NCI-H146 (cell line): ENCODE measurements at regions not wholly inside any gene's neighbourhood (a gene's known extent, or its start where the extent isn't known, plus 50 kb on each side); places are given as distances from the start of the nearest gene placed in this dataset.

Experiments
- DNase-seq: peaks from one replicate; lab custom pipeline; 2025; lab: John Stamatoyannopoulos, UW

DNA sequence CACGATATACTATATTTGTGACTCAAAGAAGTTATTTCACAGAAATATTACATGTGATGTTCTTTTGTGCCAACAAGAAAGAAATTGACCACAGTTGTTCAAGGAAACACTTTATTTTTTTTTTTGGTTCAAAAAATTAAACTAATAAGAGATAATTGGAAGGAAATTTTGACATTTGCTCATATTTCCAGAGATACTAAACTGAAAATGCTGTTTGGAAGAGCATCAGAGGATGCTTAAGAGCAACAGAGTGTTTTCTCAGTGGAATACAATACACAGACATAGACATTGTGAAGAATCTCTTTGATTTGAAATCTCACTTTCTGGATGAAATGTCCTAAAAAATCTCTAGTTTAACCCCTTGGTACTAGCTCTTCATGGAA lies 760.4 kb upstream of the CXADR start:
- DNase-seq, result no peak

DNA sequence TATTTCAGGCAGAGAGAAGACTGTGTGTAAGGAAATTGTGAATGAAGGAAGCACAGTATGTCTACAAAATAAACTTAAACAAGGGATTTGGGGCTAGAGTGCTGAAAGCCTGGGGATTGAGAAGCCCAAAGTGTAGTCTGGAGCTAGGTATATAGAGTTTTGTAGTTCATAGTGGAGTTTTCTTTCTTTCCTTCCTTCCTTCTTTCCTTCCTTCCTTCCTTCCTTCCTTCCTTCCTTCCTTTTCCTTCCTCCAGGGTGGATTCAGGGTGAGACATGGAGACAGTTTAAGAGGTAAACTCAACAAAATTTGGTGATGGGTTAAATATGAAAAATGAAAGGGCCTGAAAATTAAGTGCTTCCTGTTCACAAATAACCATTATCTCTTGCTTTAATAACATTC lies 757.8 kb upstream of the CXADR start:
- DNase-seq, result no peak

DNA sequence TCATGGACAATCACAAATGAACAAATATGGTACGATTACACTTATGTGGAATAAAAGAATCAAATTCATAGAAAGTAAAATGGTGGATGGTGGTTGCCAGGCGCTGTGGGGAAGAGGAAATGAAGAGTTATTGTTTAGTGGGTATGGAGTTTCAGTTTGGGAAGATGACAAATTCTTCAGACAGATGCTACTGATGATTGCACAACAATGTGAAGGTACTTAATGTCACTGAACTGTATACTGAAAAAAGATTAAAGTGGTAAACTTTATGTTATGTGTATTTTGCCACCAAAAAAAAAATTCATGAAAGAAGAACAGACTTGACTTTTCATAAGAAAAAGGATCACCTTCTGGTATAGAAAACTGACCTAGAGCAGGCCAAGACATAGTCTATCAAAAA lies 745.6 kb upstream of the CXADR start:
- no peak for DNase-seq

DNA sequence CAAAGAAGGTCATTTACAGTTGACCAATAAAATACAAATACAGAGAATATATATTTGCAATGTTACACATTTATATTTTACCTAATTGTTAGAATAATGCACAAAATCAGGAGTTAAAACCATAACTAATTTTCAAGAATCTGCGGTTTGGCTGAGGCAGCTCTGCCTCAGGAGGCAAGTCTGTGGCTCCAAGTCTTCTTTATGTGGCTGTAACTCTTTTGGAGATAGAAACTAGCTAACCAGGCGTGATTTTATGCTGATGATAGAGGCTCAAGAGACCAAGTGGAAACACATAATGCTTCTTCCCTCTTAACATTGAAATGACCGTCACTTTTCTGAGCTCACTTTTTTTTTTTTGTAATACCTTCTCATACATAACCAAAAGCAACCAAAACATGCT lies 744.7 kb upstream of the CXADR start:
- no peak for DNase-seq

DNA sequence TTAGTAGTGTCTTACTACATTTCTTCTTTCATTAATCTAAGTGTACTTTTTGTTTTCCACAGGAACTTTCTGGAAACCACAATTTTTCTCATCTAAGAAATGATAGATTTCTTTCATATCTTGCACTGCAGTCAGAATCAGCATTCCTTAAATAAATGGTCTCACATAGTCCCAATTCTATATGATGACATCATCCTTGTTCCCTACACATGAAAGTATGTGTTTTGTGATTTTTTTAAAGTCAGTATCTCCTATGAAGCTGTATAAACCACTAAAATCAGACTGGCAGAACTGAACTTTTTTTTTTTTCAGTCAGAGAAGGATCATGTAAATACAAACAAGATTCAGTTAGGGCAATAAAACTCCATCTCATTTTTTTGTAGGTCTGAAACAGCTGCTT lies 742.6 kb upstream of the CXADR start:
- no peak for DNase-seq

DNA sequence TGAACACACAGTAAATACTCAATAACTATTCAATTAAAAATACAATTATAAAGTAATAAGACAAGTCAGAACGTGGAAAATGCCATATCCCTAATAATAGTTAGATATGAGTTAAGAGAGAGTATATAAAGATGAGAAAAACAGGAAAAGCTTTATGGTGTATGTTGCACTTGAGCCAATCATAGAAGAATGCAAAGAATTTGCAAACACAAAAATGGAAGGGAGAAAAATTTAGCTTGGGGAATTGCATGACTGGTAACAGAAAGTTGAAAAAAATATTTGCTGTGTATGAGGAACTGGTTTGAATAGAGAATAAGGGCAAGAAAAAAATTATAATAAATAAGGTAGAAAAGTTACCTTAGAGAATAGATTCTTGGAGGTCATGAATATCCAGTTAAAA lies 739.6 kb upstream of the CXADR start:
- no peak for DNase-seq

DNA sequence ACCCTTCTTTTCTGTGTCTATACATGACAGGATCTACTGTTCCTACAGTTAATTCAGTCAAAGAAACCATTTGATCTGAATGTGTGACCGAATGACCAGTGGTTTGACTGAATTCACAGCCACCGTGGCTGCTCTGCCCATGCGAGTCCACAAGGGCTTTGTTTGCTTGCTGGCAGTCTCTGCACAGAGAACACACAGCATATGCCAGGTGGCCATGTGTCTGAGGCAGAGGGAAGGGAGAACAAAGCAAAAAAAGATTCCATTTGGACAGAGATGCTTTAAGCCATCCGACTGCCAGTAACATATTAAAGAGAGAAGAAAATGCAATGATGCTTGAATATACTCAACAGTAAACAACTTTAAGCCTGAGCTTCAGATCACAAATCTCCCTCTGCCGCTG lies 737.8 kb upstream of the CXADR start:
- no peak for DNase-seq

DNA sequence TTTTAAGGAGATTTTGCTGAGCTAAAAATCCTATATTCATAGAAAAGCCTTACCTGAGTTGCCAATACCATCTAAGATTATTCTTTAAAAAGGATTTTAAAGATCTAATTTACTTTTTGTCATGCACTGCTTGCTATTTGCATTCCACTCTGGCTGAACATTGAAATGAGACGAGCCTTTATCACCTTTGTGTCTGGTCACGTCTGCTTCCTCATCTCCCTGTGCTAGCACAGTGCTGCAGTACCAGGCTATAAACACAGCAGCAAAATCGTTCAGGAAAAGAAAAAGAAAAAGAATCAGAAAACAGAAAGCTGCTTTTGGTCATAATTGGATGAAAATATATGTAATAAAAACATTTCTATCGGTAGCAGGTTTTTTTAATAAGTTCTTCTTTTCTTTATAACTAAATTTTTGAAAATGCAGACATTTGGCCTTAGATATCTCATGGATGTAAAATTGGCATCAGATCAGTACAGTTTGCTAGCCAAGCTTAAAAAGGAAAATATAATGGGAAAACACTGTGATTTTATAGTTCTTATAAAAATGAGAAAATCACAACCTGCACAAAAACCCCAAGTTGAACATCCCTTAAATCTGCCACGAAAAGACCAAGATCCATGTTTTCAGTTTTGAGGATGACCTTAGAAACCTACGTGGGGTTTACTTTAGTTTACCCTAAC lies 735.7 kb upstream of the CXADR start:
- DNase-seq, result no peak

DNA sequence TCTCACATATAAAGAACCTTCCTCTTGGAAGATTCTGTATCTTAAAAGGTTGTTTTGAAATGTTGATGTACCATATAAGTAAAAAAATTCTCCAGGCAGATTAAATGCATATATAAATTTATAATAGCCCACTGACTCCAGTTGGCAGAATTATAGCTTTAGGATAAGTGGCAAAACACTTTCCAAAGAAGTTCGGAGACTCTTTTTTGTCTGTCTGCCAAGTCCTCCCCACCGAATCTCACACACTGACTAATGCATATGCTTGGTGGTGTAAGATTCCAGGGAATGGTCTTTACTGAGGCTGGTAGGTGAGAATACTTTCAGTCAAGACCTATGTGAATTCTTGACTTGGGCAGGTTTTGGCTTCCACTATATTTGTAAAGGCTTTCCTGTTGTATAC lies 724.3 kb upstream of the CXADR start:
- no peak for DNase-seq

DNA sequence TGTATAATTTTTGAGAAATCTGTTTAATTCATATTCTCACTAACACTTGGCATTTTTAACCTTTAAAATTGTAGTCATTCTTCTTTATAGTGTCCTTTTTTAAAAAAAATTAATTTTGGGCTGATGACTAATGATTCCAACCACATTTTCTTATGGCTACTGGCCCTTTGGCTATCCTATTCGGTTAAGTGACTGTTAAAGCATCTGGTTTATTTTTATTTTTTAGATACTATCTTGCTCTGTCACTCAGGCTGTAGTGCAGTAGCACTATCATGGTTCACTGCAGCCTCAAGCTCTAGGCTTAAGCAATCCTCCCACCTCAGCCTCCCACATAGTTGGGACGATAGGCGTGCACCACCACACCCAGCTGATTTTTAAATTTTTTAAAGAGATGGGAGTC lies 723.2 kb upstream of the CXADR start:
- DNase-seq, result no peak

DNA sequence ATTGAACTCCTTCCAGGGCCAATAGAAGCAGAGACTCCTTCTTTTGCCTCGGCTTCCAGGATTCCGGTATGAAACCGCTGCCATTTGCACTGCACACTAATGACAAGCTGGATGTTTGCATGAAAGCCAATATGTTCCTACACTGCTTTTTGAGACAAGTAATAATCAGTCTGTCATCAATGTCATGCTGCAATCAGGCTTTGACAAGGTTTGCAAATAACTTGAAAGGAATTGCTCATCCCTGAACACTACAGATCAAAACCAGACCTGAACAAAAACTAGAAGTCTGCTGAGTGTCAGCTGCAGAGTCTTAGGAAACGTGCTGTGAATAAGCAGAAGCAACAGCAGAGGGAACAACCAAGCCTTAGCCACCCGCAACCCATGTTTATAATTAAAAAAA lies 720.7 kb upstream of the CXADR start:
- DNase-seq, result no peak

DNA sequence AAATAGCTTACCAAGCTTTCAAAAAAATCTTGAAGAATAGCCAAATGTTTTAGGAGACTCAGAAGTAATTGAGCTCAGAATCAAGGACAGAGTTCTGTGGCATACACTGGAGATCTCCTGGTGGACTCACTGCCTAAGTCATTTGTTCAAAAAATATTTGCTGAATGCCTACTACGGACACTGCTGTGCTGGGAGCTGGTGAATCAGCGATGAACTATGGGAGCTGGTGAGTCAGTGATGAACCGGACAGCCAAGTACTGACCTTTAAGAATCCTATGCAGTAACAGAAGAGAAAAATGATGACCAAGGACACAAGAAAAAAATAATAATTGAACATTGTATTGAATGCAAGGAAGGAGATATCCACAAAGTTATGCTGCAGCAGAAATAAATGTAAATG lies 717.9 kb upstream of the CXADR start:
- DNase-seq, result no peak

DNA sequence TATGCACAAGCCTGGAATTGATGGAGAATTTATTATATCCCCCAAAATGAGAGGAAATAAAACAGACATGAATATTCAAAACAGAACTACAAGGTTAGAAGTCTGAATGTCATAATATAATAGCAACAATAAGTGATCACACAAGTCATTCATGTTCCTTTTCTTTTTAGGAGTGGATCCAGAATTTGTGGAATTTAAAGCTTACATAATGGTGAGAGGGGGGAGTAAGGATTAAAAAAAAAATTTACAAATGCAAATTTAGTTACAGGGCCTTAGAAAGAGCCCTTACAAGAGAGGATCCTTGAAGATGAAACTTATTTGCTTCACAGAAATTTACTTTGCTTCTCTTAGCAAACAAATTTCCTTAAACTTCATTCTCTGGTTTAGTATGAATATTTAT lies 716.1 kb upstream of the CXADR start:
- DNase-seq, result no peak

DNA sequence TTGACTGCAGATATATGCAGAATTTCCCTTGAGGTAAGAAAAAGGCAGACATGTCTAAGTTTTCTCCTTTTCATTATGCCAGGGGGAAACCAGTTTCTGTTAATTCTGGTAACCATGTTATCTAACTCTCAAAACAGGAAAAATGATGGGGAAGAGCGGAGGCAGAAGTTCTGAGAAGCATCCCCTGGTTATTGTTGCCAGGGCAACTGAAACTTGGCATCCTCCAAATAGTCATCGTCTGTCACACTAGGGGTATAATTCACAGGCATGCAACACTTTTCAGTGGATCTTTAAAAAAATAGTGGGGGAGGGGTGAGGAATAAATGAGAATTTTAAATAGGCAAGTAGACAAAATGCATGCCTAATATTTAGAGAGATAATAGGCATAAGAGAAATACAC lies 715.3 kb upstream of the CXADR start:
- DNase-seq, result no peak

DNA sequence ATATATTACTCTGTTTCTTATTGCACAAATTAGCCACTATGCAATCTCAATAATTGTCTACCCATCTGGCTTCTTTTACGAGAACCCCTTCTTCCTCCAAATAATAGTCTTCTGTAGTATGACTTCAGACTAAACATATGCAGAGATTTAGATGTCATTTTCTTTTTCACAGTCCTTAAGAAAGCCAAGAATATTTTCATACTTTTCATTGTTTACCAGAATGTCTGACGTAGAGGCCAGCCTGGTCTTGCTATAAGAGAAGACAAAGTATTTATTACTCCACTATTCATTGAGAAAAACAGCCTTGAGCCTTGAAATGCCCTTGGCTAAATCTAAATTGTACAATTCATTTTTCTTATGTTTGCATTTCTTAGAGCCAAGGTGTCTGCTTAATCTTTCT lies 714.9 kb upstream of the CXADR start:
- DNase-seq, result no peak

DNA sequence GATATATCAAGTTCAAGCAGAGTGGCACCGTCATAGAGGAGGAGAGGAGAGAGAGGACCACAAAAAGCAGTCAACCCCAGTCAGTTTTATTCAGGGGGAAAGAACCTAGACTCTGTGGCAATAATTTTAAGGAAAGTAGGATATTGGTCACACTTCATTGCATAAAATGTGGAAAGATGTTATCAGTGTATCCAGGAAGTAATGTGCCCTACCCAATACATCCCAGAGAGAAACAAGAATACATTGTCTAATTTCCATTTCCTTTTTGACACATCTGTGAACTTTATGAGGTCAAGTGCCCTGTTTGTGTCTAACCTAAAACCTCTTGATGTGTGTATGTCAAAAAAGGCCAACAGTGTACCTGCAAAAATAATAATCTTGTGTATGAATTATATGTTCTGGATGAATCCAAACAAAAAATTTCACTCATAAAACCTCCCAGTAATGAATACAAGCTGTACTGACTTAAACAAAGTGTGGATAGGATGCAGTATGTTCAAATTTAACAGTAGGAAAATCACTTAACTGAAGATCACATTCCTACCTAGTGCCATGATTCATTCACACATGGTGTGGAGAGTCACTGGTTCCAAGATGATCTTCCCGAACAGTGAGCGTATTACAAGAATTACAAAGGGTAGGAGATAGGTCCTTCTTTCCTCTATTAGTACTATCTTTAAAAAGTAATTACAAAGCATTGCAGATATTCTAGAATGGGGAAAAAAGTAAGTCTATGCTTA lies 712.1 kb upstream of the CXADR start:
- no peak for DNase-seq

DNA sequence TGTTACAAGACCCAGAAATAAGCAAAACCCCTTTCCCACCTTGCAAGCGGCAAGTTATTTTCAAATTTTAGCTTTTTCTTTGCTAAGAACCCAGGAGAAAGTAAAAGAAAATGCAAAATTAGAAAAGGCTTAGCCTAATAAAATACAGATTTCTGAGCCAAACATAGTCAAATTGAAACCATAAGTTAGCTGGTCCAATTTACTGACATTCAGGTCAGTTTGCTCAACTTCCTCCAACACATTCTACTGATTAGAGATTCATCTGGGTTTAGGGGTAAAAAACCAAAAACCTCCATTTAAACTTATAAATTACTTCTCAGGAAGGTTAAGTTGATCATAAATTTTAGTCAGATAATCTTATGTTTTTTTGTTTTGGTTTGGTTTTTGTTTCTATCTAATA lies 701.8 kb upstream of the CXADR start:
- DNase-seq, result no peak

DNA sequence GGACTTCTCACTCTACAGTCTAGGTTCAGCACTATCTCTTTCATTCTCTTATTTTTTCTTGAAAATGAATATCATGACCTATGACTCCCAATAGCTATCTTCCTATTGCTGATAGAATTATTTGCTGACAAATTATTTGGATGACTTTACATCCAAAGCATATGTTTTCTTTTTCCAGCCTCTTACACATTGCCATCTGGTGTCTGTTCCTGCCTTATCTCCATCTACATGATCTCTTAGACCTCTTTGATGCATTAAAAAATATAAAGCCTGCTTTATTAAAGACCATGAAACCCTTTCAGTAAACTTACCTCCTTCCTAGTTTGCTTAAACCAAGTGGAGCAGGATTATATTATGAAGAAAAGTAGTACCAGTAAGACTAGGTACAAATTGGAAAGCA lies 700.9 kb upstream of the CXADR start:
- no peak for DNase-seq

DNA sequence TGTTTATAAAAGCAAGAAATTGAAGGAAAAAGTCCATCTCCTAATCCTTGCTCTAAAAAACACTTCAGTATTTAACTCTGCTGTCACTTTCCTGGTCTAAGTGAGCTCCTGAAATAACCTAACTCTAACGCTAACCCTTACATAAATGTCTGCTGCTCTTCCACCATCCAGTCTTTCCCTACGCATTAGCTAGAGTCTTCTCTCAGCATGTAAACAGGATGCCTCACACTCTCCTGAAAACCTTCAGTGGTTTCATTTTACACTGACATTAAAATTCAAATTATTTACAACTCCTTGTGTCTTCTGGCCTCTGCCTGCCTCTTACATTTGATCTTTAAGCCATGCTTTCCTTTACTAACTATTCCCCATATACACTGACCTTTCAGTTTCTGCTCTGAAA lies 697.6 kb upstream of the CXADR start:
- no peak for DNase-seq

DNA sequence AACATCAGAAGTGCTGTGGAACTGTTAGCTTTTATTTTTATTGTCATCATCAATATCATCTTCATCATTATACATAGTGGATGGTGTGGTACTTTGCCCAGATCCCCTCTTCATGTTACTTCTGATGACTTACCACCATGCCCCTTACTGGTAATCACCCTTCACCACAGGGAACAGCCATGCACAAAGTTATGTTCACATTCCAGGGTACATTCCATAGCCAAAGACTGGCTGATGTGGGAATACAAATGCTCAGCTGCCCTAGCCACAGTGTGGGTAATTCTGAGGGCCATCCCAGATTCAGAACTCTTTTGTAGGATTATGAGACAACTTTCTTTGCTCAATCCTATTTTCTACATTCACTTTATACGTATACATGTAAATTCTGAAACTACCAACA lies 691.3 kb upstream of the CXADR start:
- DNase-seq, result no peak

DNA sequence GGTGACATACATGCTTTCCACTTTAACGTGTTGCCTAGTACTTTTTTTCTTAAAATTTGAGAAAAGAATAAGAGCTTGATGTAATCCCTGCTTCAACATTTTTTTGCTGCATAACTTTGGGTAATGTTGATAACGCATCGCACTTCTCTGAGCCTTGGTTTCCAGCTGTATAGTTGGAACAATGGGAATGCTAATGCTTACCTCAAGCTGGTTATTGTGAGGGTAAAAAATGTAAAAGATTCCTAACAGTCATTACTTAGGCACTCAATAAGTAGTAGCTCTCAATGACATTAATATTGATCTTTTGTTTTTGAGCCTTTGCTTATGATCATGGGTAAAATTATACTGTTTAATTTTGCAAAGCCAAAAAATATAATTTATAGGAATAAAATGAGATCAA lies 683.3 kb upstream of the CXADR start:
- DNase-seq, result no peak

DNA sequence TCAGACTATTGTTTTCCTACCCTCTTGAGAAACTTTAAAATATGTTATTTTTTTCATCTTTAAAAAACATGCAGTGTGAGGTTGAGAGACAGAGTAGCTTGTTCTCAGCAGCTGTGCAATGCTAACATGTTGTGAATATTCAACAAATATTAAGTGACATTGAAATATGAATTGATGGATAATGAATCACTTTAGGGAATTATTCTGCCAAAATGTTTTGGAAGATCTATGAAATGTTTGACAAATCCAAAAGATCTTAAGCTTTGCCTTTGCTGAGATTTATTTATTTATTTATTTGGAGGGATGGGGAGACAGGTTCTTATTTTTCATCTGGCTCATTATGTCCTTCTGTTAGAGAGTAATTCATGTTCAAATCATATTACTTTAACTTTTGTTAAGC lies 680.1 kb upstream of the CXADR start:
- no peak for DNase-seq

DNA sequence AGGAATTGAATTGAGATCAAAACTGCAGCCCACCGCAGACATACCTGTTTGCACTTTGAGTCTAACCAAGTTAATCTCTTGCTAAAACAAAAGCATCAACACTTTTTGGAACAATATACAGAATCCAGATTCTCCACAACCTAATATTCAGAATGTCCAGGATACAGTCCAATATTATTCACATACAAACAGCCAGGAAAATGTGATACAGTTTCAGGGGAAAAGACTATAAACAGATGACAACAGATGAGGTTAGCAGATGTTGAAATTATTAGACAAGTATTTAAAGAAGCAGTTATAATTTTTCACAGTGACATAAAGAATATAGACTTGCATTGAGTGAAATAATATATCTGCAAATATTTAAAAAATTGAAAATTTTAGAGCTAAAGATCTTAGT lies 678.1 kb upstream of the CXADR start:
- DNase-seq, result no peak

DNA sequence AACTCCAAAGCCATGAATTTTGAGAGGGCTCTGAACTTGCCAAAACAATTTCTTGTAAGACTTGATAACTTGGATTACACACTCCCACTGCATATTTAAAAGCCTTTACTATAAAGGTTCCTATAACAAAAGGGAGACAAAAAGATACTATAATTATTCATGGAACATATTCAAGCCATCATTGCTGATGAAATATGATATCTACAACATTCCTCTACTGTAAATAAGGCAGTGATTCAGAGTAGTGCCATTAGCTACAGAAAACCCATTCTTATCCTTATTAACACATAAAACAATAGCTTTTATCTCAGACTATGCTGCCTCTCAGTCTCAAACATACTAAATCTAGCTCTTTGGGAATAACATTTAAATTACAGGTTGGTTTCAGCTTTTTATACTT lies 675.5 kb upstream of the CXADR start:
- DNase-seq, result no peak
